Adrenal gland (tissue), 5 donors: ENCODE measurements at regions not wholly inside any gene's neighbourhood (a gene's known extent, or its start where the extent isn't known, plus 50 kb on each side); places are given as distances from the start of the nearest gene placed in this dataset.

Source experiments
- POLR2A ChIP-seq, 2 donors: fragments of 450-650 bp; IDR thresholded peaks; one replicate each; pipeline ENCODE4 v1.6.1; 2017; ENCODE audit warnings: antibody characterized with exemption in 2 of 2, mild to moderate bottlenecking in 2 of 2, moderate library complexity in 1 of 2
- TF ChIP-seq, protein P1 (sequence below), 6 experiments: fragments of 450-650 bp in 4 of 6; fragments of 200-600 bp in 2 of 6; sonication (generic) in 1 of 6; IDR thresholded peaks; 1 replicate in 5 of 6; 2 replicates in 1 of 6; pipeline versions ENCODE4 v1.5.1 to v1.8.0; 2016 to 2021; ENCODE audit warnings: antibody characterized with exemption in 6 of 6, mild to moderate bottlenecking in 2 of 6, moderate library complexity in 1 of 6
- donor health status: DM: no; HTN: no; CAD: no.

DNA sequence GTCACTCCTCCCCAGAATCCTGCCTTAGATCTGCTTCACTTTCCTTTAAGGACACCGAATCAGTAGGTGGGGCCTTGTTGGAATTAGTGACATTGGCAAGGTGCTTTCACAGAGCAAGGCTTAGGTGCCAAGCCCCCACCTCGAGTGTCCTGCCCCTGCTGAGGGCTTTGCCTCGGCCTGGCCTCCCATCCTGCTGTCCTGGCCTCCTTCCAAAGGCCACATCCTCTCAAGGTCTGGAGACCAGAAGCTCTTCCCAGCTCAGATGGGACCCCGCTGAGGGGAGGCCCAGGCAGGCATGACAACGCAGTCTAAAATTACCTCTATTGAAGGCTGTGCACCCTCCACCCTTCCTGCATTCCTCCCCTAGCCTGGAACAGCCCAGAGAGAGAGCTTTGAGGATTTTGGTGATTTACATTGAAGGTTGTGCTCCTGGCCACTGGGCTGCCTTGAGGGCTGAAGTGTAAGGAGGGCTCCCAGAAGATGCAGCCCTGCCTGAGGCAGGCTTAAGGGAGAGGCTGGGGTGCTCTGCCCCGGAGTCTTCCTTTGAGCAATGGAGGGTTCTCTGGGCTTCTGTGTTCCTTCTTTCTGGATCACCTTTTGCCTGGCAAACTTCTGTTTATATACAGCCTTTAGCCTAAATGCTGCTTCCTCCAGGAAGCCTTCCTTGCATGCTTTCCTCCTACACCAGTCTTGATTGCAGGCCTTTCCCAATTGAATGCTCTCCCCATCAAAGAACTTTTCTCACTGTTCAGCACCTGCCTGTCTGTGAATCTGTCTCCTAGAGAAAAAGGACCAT, 154.4 kb downstream of the DDX1 start:
- TF ChIP-seq, protein P1, sequence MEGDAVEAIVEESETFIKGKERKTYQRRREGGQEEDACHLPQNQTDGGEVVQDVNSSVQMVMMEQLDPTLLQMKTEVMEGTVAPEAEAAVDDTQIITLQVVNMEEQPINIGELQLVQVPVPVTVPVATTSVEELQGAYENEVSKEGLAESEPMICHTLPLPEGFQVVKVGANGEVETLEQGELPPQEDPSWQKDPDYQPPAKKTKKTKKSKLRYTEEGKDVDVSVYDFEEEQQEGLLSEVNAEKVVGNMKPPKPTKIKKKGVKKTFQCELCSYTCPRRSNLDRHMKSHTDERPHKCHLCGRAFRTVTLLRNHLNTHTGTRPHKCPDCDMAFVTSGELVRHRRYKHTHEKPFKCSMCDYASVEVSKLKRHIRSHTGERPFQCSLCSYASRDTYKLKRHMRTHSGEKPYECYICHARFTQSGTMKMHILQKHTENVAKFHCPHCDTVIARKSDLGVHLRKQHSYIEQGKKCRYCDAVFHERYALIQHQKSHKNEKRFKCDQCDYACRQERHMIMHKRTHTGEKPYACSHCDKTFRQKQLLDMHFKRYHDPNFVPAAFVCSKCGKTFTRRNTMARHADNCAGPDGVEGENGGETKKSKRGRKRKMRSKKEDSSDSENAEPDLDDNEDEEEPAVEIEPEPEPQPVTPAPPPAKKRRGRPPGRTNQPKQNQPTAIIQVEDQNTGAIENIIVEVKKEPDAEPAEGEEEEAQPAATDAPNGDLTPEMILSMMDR (IDR thresholded peaks at IDR 0.05): no peak
- TF ChIP-seq POLR2A (IDR thresholded peaks at IDR 0.05): no peak
